Urinary bladder (tissue), 3 donors: ENCODE measurements at regions not wholly inside any gene's neighbourhood (a gene's known extent, or its start where the extent isn't known, plus 50 kb on each side); places are given as distances from the start of the nearest gene placed in this dataset.
"Not testable (repeated sequence)": the region's sequence is repeated elsewhere in the genome, so short reads cannot be mapped to it uniquely, and the experiment has no call there.

Experiments
- DNase-seq: peaks from one replicate; pipeline ENCODE4 v3.0.0-alpha.2; 2015; ENCODE audit errors: extremely low spot score
- H3K27ac ChIP-seq: one replicate; pipeline ENCODE4 v1.5.1; 2013; ENCODE audit warnings: low read depth, mild to moderate bottlenecking, moderate library complexity
- H3K36me3 ChIP-seq: one replicate; pipeline ENCODE4 v1.6.1; 2013; ENCODE audit warnings: mild to moderate bottlenecking, moderate library complexity; ENCODE audit not compliant: insufficient read depth
- H3K4me1 ChIP-seq: one replicate; pipeline ENCODE4 v1.6.1; 2013; ENCODE audit warnings: mild to moderate bottlenecking, moderate library complexity; ENCODE audit not compliant: insufficient read depth
- H3K4me3 ChIP-seq: one replicate; pipeline ENCODE4 v1.5.1; 2013; ENCODE audit warnings: low read depth, low read length
- WGBS: extraction: QIAGEN DNeasy Blood & Tissue Kit; methylation state at CpG from one replicate; pipeline ENCODE4 v1.1.7; 2013; 5-methylcytosine and 5-hydroxymethylcytosine counted together
- donor health status: healthy with polysubstance abuse.
- donor health status: healthy.

DNA sequence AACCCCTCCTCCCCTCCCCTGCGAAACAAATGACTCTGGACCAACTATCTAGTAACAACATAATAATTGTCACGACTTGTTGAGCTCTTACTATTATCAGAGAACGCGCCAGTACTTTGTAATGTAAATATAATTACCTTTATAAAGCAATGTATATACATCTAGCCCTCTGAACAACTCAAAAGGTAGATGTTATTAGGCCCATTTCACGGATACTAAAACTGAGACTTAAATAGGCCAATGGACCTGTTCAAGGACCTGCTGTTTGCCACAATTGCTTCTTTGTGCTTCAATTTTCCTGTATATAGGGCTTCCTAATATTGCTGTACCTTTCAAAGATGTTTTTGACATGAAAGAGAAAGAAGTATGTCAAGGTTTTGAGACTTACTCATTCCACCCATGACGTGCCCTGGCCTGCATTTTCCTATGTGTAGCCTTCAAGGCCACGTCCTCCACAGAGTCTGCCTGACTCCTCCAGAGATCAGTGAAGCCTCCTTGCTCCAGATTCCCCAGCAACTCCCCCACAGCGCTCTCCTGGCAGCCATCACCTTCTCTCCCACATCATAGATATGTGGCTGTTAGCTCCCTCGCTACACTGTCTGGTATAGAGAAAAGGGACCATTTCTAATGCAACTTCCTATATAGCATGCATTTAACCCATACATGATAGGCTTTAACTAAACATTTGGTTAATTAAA lies 156.6 kb downstream of the SKIDA1 start:
- WGBS: 75% methylated on average over 9 of the region's 9 CpGs
- no peak overlapping the region for H3K27ac ChIP-seq
- DNase-seq: no peak
- no peaks in the 10 kb centered on the region for H3K36me3 ChIP-seq
- H3K4me1 ChIP-seq: no peaks in the 10 kb centered on the region
- H3K4me3 ChIP-seq: no peak overlapping the region

DNA sequence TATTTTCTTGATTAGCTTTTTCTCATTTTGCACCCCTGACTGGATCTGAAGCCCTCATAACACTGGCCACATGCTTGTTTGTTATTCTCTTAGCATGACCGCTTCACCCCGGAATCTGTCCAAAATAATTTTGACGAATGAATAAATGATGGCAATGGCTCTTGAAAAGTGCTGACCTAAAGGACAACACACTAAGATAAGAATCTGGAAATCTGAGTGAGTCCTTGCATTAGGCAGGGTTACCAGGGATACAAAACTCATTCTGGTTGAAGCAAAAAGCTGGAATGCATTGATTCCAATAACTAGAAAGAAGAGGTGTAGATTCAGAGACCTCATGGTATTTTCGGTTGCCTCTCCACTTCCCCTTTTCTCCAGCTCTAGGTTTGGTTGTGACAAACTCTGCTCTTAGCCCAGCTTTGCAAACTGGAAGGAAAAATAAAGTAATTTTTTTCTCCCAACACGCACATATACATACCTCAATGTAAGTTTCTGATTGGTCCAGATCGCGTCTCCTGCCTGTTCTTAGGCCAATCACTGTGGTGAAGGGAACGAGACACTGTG lies 157.4 kb downstream of the SKIDA1 start:
- H3K4me3 ChIP-seq: no peak overlapping the region
- no peaks in the 10 kb centered on the region for H3K36me3 ChIP-seq
- WGBS: 87% methylated on average over 8 of the region's 8 CpGs
- no peak for DNase-seq
- no peak overlapping the region for H3K27ac ChIP-seq
- H3K4me1 ChIP-seq: no peaks in the 10 kb centered on the region

DNA sequence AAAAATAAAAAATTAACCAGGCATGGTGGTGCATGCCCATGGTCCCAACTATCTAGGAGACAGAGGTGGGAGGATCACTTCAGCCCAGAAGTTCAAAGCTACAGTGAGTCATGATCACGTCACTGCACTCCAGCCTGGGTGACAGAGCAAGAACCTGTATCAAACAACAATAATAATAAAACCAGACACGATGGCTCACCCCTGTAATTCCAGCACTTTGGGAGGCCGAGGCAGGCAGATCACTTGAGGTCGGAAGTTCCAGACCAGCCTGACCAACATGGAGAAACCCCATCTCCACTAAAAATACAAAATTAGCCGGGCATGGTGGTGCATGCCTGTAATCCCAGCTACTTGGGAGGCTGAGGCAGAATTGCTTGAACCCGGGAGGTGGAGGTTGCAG lies 159.4 kb downstream of the SKIDA1 start:
- H3K4me1 ChIP-seq, DNase-seq, H3K27ac ChIP-seq, H3K36me3 ChIP-seq, H3K4me3 ChIP-seq: not testable (repeated sequence)
- 75% methylated on average over 6 of the region's 6 CpGs for WGBS

DNA sequence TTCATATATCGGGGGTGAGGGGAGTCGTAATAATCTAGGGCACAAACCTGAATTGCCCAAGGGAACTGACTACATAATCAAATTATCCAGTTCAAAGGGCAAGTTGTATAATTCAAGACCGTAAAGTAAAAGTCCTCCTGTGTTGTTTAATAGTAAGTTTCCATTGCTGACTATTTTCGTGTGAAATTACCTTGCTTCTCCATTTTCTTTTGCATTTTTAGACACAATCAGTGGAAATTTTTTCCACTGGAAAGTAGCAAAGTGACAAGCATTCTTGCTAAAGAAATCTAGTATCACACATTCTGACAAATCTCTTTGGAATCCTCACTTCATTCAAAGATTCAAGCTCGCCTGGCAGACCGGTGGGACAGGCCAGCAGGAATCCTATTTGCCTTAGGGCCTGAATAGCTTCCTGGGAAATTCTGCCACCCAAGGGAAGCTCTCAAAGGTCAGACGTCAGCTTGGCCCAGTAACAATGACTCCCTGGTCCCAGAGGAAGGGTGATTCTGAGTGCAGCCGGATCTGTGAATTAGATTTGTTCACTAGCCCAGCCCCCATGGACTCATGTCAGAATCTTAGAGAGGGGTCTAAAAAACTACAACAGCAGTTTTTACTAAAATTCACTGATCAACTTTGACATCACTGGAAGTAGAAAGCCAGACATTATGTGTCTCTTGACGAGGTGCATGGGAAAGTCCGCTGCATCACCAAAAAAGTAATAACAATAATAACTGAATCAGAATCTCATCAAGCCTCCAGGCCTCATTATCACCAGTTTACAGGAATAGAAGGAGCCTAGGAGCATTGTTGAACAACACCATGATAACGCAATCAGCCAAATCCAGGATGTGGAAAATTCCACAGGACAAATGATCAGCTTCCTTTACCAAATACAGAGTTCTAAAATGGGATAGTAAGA lies 161.0 kb downstream of the SKIDA1 start:
- Histone ChIP-seq H3K4me1 (no peaks in the 10 kb centered on the region), H3K27ac (peak overlapping the region; percentile 59), H3K36me3 (no peaks in the 10 kb centered on the region), H3K4me3 (no peak overlapping the region)
- WGBS: 72% methylated on average over 11 of the region's 11 CpGs
- DNase-seq: no peak

DNA sequence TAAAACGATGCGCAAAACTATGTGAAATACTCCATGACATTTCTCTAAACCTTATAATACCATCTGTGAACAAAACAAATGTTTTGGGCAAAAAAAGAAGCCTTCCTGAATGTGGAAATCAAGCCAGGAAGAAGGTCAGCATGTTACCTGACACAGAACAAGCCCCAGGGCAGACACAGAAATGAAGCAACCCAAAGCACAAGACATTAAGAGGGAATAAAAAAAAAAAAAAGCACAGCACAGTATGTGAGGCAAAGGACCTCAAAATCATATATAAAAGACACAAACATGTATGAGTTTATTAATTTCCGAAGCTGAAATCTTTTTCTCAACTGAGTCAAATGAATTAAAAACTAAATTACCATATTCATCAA lies 161.8 kb downstream of the SKIDA1 start:
- no peak for DNase-seq
- H3K4me1 ChIP-seq: no peaks in the 10 kb centered on the region
- 65% methylated on average over 3 of the region's 3 CpGs for WGBS
- no peak overlapping the region for H3K27ac ChIP-seq
- H3K36me3 ChIP-seq: no peaks in the 10 kb centered on the region
- no peak overlapping the region for H3K4me3 ChIP-seq

DNA sequence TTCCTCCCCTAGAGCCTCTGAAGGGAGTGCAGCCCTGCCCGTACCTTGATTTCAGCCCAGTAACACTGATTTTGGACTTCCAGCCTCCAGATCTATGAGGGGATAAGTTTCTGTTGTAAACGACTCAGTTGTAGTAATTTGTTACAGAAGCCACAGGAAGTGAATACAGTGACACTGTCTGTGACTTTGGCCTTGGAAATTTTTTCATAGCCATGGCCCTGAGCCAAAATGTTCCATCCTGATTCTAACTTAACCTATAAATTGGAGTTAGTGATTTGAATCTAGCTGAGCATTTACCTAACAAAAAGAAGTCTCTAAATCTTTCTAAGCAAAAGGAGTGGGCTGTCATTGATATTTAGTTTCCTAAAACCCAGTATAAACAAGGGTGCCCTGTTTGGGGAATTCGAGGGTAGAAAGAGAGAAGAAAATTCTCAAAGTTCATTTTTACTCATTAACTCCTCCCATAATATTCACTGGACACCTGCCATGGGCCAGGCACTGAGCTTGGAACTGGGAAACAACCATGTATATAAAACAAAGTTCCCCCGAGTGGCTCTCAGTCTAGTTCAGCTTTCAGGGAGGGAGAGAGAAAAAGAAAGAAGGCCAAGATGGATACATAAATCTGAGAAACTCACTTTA lies 162.3 kb downstream of the SKIDA1 start:
- no peak for DNase-seq
- 44% methylated on average over 4 of the region's 4 CpGs for WGBS
- H3K4me3 ChIP-seq: no peak overlapping the region
- H3K4me1 ChIP-seq: no peaks in the 10 kb centered on the region
- no peak overlapping the region for H3K27ac ChIP-seq
- no peaks in the 10 kb centered on the region for H3K36me3 ChIP-seq

DNA sequence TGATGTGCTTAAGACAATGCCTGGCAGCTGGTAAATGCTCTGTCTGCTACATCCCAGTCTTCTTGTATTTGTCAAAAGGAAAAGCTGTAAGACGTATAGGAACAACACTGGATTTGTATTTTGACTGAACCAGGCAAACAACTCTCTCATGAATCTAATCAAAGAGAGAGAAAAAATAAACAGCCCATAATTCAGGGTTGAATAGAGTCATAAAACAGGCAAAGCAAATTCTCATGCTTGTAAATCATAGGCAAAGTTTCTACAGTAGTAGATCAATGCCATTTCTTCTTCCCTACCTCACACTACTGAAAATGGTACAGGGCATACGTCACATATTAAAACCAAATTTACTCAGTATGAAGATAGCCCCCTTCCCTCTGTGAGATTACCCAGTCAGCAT lies 166.3 kb downstream of the SKIDA1 start:
- 53% methylated on average over 2 of the region's 2 CpGs for WGBS
- H3K36me3 ChIP-seq: no peaks in the 10 kb centered on the region
- H3K4me1 ChIP-seq: no peaks in the 10 kb centered on the region
- H3K4me3 ChIP-seq: no peak overlapping the region
- no peak overlapping the region for H3K27ac ChIP-seq
- no peak for DNase-seq

DNA sequence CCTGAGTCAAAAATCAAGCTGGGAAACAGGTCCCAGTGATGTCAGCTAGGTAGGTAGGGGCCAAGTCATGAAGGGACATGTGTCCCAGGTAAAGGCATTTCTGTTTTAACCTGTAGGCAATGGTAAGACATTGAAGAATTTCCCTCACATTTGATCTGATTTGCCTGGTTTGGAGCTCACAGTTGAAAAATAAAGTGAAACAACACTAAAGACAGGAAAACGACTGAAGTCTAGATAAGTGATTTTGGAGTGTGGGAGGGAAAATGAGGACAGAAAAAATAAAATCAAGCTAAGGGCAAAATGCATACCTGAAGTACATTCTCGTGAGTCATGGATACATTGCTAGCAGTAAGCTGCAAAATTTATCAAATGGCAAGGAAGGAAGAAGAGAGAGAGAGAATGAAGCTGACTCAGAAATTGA lies 169.9 kb downstream of the SKIDA1 start:
- H3K4me3 ChIP-seq: no peak overlapping the region
- H3K27ac ChIP-seq: no peak overlapping the region
- no peaks in the 10 kb centered on the region for H3K4me1 ChIP-seq
- WGBS: 57% methylated on average over 2 of the region's 2 CpGs
- no peak for DNase-seq
- H3K36me3 ChIP-seq: no peaks in the 10 kb centered on the region

DNA sequence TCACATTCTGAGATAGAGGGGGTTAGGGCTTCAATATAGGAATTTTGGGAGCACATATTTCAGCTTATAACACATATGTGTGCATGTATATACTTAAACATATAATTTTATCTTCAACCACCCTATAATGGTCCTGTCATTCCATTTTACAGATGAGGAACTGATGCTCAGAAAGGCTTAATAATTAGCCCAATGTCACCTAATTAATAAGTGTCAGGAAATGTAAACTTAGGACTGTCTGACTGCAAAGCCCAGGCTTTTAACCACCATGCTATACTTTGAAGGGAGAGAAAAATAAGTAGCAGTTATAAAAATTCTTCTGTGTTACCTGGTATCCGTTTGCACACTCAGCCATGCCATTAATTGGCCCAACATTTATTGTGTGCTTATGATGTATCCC lies 172.6 kb downstream of the SKIDA1 start:
- no peak for DNase-seq
- Histone ChIP-seq H3K27ac (no peak overlapping the region), H3K36me3 (no peaks in the 10 kb centered on the region), H3K4me1 (no peaks in the 10 kb centered on the region), H3K4me3 (no peak overlapping the region)
- whole genome bisulfite sequencing: 80% methylated on average over 1 of the region's 1 CpG

DNA sequence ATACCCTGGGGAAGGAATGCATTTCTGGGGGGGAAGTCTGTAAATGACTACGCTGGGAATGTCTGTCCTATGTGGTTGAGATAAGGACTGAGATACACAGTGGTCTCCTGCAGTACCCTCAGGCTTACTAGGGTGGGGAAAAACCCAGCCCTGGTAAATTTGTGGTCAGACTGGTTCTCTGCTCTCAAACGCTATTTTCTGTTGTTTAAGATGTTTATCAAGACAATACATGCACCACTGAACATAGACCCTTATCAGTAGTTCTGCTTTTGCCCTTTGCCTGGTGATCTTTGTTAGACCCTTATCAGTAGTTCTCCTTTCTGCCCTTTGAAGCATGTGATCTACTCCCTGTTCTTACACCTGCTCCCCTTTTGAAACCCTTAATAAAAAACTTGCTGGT lies 173.9 kb downstream of the SKIDA1 start:
- H3K4me3 ChIP-seq, H3K27ac ChIP-seq, H3K36me3 ChIP-seq, H3K4me1 ChIP-seq, DNase-seq: not testable (repeated sequence)
- WGBS: 76% methylated on average over 2 of the region's 2 CpGs

DNA sequence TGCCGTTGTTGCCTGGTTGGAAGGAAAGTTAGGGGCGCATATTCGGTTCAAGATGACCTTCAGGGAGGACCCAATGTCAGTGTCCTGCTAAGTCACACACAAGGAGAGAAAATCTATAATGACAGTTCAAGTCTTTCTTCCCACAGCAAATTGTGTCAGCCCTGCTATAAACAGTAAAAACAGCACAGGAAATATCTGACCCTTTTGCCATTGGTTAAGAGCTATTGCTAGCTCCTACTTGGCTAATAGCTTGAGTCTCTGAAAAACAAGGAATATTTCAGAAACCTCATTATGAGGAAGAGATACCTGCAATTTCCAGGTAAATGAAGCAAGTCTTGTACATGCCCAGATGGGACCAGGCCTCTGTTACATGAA lies 175.6 kb downstream of the SKIDA1 start:
- H3K4me1 ChIP-seq: no peaks in the 10 kb centered on the region
- no peak for DNase-seq
- WGBS: 27% methylated on average over 3 of the region's 3 CpGs
- no peaks in the 10 kb centered on the region for H3K36me3 ChIP-seq
- no peak overlapping the region for H3K4me3 ChIP-seq
- H3K27ac ChIP-seq: no peak overlapping the region

DNA sequence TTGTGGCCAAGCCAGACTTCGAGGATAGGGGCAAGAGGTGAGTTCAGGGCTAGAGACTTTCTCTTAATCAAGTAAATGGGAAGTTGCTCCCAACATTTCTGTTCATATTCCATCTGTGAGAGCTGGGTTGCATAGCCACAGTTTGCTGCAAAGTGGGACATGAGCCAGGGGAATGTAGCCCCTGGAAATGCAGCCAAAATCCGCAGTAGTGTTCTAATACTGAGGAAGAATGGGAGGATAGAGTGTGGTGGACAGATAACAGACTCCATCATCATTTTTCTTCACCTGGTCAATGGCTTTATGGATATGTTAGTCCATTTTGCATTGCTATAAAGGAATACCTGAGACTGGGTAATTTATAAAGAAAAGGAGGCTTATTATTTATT lies 177.7 kb downstream of the SKIDA1 start:
- Histone ChIP-seq H3K4me3 (no peak overlapping the region), H3K36me3 (no peaks in the 10 kb centered on the region), H3K27ac (no peak overlapping the region), H3K4me1 (no peaks in the 10 kb centered on the region)
- DNase-seq: no peak
- WGBS: 81% methylated on average over 2 of the region's 2 CpGs

DNA sequence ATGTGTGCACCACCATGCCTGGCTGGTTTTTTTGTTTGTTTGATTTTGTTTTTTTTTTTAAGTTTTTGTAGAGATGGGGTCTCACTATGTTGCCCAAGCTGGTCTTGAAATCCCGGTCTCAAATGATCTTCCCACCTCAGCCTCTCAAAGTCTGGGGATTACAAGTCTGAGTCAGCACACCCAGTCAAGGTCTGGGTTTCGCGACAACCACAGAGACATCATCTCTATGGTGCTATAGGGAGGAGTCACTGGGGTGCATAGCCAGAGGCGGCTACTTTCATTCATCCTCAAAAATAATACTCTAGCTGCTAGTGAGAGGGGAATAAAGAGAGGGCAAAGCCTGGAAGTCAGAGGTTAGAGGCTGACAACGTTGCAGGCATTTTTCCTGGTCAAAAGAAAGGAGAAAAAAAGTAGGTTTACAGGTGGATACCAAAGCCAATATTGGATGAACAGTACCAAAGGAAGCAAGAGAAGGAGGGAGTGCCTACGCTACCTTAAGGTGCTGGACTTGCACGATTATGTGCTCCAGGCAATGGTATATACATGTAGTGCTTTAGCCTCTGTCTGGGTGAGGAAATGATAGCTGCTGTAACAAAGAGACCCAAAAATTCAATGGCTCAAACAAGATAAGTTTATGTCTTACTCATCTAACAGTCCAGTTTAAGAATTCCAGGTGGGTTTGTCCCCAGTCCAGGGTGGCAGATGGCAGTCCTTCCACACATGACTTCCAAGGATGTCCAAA lies 178.3 kb downstream of the SKIDA1 start:
- DNase-seq: no peak
- WGBS: 92% methylated on average over 7 of the region's 7 CpGs
- Histone ChIP-seq H3K36me3 (no peaks in the 10 kb centered on the region), H3K27ac (no peak overlapping the region), H3K4me3 (no peak overlapping the region), H3K4me1 (no peaks in the 10 kb centered on the region)
